ENCODE measurements at regions not wholly inside any gene's neighbourhood (a gene's known extent, or its start where the extent isn't known, plus 50 kb on each side); places are given as distances from the start of the nearest gene placed in this dataset.
"Not testable (repeated sequence)": the region's sequence is repeated elsewhere in the genome, so short reads cannot be mapped to it uniquely, and the experiment has no call there.

GRCh38 chr2:7673101-7673500 lies 755.9 kb downstream of the RNF144A start:
- DNase-seq (ENCODE audit: low read depth, low spot score), result no peak

- DNase-seq (ENCODE audit: low read depth, low spot score), result no peak
Measured at GRCh38 chr2:7673853-7674252, 756.6 kb downstream of the RNF144A start.

- DNase-seq (ENCODE audit: low read depth, low spot score), result no peak
Measured at GRCh38 chr2:7674606-7675005, 757.4 kb downstream of the RNF144A start.

- no peak for DNase-seq (ENCODE audit: low read depth, low spot score)
Measured at GRCh38 chr2:7676714-7677113, 759.5 kb downstream of the RNF144A start.

GRCh38 chr2:7681881-7682461 lies 764.8 kb downstream of the RNF144A start:
- no peak for DNase-seq (ENCODE audit: low read depth, low spot score)

DNA sequence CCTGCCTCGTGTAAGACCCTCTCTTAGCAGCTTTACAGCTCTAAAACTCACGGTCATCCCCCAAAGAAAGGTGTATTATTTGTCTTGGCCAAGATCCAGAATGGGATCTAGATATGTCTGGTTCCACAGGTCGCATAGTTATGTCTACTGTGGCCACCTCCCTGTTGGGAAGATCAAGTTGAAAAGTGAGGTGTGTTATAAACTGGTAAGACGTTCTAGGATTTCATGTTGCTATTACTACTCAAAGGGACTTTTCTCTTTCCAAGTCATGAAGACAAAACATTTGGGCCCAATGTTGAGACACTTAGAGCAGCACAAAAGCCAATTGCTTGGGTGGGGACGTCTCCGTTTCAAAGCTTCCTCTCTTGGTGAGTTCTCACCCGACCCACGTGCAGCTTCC lies 766.0 kb downstream of the RNF144A start:
- DNase-seq (ENCODE audit: low read depth, low spot score), result no peak

- no peak for DNase-seq (ENCODE audit: low read depth, low spot score)
Measured at GRCh38 chr2:7683708-7684107, 766.5 kb downstream of the RNF144A start.

DNA sequence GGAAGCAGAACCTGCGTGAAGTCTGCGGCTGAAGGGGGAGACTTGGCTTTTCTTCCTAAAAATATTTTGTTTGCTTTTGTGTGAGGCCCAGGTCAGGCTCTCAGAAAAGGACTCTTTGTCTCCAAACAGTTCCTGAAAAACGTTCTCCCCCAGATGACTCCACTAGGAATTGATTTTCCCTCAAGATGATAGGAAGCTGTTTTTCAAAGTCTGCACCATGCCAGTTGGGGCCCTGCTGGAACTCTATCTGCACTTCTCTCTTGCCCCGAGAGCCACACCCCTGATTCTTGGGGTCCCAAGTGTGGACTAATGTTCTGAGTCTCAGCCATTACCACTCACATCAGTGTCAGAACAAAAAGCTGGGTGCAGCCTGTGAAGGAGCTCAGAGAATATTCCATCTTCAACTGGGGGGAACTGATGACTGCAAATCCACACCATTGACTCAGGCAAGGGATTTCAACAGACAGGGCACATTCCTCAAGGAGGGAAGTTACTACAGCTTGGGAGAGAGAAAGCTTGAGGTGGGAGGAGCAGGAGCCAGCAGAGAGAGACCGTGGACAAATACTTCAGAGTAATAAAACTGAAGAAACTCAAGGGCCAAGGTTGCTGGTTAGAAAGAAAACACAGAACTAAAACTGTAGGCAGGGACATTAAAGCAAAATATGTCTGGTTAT lies 768.3 kb downstream of the RNF144A start:
- DNase-seq (ENCODE audit: low read depth, low spot score), result no peak

- DNase-seq (ENCODE audit: low read depth, low spot score), result no peak
Measured at GRCh38 chr2:7686016-7686385, 768.8 kb downstream of the RNF144A start.

DNA sequence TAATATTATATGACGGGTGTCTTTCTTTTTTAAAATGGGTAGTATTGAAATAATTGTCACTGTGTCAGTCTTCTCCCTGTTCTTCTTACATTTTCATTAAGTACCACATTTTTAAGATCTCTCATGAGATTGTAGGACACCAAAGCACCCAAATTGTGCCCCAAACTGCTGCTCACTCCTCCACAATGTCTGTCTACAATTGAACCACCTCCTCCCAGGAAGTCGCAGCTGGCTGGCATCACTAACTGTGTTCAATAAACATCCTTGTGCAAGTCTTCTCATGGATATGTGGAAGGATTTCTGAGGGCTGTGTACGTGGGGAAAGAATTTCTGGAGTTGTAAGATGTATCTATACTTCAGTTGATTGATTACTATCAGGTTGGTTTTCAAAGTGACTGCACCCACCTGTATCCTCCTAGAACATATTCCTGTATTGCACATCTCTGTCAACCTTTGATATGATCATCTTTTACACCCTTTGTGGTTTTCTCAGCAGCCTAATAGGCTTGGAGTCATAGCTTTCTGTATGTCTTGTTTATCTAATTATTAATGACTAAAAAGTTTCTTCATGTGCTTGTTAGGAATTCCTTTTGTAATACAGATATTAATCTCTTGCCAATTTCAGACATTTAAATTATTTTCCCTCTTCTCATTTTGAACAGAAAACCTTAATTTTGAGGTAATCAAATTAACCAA lies 774.9 kb downstream of the RNF144A start:
- DNase-seq (ENCODE audit: low read depth, low spot score), result no peak

DNA sequence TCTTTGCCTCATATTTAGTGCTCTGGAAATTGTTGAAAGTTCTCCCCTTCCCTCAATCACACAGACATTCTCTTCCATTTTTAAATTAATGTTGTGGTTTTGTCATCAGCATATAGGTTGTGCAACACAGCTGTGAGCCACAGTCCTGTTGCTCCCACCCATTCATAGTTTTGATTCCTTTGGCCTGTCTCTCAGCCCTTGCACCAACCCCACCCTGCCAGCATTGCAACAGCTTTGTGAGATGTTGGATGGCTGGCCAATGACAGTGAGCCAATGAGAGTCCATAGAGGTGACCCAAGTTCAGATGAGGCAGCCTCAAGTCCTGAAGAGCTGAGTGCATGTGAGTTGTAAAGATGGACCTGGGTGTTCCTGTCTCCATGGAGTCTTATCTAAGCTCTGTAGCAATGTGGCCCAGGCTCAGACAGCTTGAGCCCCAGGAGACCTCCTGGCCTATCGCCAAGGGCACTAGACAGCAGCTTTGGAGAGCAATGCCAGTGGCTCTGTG lies 775.5 kb downstream of the RNF144A start:
- no peak for DNase-seq (ENCODE audit: low read depth, low spot score)

- DNase-seq (ENCODE audit: low read depth, low spot score), result no peak
Measured at GRCh38 chr2:7693246-7694075, 776.2 kb downstream of the RNF144A start.

DNA sequence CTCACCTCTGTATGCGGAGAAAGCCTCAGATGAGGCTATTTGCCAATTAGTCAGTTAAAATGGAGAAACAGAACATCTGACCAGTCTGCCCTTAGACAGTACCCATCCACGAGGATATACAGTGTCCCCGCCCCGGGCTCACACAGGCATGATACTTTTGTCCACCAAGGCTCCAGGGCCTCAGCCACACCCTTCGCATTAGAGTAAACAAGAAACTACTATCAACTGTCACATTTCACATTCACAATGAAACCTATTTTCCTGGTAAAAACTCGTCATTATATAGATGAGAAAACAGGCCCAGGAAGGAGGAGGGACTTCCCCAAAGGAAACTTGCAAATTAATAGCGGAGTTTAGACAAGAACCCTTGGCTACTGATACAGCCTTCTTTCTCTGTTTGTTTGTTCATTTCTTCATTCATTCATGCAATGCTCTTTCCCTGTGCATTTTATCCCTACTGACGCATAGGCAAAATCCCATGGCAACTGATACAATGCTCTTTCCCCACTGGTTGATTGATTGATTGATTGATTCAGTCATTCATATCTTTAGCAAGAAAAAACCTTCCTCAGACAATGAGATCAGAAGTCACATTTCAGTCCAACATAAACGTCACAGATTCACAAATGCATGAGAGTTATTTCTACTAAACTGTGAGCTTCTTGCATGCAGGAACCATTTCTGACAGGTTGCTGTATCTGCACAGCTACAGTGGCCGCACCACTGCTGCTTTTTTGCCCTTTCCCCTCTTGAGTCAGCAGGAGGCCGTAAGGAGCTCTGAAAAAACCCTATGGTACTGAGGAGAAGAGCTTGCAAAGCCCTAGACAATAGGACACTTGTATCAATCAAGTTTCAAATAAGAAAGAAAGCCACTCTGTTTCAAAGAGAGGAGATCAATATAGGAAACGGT lies 777.1 kb downstream of the RNF144A start:
- no peak for DNase-seq (ENCODE audit: low read depth, low spot score)

DNA sequence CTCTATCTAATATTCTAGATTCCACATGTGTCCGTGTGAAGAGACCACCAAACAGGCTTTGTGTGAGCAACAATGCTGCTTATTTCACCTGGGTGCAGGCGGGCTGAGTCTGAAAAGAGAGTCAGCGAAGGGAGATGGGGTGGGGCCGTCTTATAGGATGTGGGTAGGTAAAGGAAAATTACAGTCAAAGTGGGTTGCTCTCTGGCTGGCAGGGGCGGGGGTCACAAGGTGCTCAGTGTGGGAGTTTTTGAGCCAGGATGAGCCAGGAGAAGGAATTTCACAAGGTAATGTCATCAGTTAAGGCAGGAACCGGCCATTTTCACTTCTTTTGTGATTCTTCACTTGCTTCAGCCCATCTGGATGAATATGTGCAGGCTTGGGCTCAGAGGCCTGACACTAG lies 779.3 kb downstream of the RNF144A start:
- DNase-seq (ENCODE audit: low read depth, low spot score), result not testable (repeated sequence)

DNA sequence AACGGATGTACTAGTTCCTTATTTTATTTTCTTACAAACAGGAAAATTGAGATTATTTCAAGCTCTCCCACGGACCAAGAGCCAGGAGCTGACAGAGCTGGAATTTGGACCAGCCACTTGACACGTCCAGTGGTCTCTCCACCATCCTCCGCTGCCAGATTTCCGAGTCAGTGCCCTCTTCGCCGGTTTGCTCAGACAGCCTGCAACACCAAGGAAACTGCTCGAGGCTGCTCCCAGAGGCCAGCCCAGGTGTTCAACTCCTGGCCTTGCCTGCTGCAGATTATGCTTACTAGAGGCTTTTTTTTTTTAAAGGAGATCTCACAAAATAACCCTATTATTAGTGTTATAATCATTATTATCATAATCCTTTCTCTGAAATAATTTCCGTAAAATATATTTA lies 779.8 kb downstream of the RNF144A start:
- DNase-seq (ENCODE audit: low read depth, low spot score), result peak; percentile 17

GRCh38 chr2:7701791-7702190 lies 784.6 kb downstream of the RNF144A start:
- no peak for DNase-seq (ENCODE audit: low read depth, low spot score)

DNA sequence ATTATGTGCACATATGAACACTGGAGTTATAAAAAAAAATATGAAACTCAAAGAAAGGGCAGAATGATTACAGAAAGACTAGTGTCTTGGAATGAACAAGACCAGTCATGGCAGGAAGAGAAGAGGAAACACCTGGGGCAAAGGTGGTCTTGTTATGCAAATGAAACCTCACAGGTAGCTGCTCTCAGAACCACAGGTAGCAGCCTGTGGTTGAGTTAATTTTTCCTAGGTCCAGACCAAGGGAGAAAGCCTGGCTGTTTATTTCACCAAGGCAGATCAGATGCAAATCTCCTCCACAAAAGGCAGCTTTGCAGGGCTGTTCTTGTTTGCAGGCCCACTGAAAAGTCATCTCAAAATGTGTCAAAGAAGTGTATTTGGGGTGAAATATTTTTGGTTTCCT lies 785.8 kb downstream of the RNF144A start:
- DNase-seq (ENCODE audit: low read depth, low spot score), result peak; percentile 28

DNA sequence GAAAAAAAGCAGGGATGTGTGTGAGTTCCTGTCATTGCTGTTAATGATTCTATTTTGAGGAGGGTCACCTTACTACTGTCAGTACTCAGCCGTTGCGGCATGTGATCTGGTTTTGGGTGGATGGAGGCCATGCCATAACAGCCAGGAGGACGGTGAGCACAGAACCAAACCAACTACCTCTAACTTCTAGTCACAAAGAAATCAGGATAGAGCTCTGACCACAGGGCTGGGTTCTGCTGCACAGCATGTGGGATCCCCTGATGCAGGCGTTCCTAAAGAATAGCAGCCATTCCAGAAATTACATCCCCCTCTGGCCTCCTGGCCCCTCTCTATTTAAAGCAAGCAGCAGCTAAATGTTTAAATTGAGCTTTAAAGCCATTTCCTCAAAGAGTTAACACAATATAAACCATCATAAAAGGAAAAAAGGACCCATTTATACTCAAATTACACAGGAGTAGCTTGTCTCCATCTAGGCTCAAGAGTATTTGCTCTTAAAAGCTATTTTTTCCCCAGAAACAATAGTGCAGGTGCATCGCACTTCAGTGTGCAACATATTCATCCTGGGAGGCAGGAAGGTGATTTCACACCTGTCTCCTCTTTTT lies 786.4 kb downstream of the RNF144A start:
- DNase-seq (ENCODE audit: low read depth, low spot score), result peak; percentile 89

DNA sequence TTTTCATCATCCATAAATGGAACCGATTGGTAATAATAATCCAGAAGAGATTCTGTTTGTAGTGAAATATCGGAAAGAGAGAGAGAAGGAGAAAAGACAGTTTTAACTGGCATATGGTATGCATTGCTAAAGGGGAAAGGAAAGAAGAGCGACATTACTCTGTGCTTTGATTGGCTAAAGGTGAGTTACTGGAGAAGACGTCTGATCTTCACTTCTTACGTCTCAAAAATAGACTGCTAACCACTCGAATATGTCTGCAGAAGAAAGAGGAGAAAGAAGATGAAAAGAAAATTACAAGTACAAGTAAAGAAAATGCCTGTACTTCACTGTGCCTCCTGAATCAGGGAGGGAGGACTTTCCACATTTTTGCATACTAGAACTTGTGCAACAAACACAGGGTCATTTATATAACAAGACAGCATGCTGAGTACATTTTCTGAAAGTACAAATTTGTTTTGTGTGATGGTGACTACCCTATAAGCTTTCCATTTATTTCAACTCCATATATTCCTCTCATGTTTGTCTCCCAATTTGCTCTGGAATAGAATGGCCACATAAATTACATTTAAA lies 787.2 kb downstream of the RNF144A start:
- DNase-seq (ENCODE audit: low read depth, low spot score), result no peak

- no peak for DNase-seq (ENCODE audit: low read depth, low spot score)
Measured at GRCh38 chr2:7706791-7707190, 789.6 kb downstream of the RNF144A start.

Data from iPS DF 19.7 (cell line).